Stimulated activated CD8-positive, alpha-beta memory T cell treated with anti-CD3 and anti-CD28 coated beads, Interleukin-15, amount 100 ng/mL, for 48 hours (primary cell): ENCODE measurements at regions not wholly inside any gene's neighbourhood (a gene's known extent, or its start where the extent isn't known, plus 50 kb on each side); places are given as distances from the start of the nearest gene placed in this dataset.
"Not testable (repeated sequence)": the region's sequence is repeated elsewhere in the genome, so short reads cannot be mapped to it uniquely, and the experiment has no call there.

Source experiments
- DNase-seq, 2 donors: peaks; one replicate each; pipeline ENCODE4 v3.0.0-alpha.2; 2020; ENCODE audit warnings: low read depth in 2 of 2

DNA sequence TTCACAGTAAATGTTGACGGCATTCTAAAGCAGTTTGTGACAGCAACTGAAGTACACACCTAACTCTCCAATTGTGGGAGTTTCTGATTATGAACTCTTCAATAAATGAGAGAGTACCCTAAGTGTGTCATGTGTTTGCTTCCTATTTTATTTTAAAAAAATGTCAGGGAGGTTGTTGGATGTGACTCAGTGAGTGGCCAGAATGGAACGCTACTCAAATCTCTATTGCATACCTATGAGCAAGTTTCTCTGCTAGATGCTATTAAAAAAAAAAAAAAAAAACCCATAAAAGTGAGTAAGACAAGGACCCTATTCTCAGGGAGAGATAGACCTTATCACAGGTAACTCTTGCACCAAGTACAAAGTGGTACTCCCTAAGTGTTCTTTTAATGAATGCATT, 256.6 kb downstream of the BTG1 start:
- DNase-seq: no peak

DNA sequence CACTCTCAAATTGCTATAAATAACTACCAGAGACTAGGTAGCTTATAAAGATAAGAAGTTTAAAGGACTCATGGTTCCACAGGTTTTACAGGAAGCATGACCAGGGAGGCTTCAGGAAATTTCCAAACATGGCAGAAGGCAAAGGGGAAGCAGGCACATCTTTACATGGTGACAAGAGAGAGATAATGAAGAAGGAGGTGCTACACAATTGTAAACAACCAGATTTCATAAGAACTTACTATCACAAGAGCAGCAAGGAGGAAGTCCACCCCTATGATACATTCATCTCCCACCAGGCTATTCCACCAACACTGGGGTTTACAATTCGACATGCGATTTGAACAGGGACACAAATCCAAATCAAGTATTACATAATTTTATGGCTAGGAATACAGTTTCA, 257.7 kb downstream of the BTG1 start:
- DNase-seq: no peak

DNA sequence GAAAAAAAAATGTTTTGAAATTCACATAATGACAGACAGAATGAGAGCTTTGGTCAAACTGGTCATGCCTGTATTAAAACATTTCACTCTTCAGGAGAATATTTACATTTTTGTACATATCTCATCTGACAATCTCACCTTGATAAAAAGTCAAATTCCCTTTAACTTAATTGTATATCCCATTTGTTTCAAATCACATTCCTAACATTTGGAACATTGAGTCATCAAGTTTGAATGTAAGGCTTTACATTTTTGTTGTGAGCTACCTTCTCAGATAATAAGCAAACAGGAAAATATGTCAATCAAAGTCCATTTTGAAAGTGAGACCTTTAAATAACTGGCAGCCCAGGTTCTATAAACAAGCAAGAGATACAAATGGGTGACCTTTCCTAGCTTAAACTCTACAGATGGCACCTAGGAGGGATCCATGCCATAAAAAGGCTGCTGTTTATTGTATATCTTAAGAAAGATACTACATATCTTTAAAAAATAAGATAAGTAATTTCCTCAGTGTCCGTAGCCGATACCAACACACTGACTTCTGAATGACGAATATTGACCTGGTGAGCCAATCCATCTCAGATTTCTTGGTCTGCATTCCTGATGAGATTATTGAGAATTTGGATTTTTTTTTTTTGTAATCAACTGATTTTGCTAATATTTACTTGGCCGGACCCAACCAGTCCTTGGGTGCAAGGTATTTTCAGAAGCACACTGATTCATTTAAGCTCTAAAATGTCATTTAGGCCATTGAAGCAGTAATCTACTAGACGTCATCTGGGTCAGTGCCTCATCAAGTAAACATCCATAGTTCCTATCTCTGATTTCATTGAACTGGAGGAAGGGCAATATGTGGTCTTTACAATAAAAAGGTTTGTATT, 259.6 kb downstream of the BTG1 start:
- DNase-seq: no peak

DNA sequence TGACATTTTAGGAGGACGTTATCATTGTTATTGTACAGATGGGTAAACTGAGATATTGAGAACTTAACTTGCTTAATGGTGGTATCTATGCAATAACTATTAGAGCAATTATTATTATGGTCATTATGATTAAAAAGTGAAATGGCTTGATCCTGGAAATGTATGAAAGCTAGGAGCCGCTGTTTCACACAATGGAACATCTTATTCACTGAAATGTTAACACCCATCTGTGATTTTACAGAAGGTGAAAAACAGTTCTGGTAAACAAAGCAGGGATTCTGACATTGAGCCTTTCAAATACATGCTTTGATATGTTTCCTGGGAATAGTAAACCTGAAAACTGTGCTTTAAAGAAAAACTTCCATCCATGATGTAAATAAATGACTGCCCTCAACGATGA, 261.4 kb downstream of the BTG1 start:
- no peak for DNase-seq

DNA sequence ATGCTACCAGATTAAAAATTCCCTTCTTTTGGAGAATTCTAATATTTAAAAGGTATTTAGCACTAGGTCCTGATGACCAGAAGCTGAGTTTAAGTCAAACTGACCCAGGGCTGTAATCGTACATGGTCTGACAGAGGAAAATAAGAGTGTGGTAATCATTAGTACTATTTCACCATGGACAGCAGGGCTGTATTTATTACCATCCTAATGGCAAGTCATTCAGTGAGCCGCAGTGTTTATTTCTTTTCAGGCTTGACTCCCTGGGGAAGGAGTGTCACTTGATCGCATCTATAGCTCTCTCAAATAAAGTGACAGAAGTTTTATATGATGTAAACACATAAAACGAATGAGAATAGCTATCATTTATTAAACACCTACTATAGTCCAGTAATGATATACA, 261.8 kb downstream of the BTG1 start:
- no peak for DNase-seq

DNA sequence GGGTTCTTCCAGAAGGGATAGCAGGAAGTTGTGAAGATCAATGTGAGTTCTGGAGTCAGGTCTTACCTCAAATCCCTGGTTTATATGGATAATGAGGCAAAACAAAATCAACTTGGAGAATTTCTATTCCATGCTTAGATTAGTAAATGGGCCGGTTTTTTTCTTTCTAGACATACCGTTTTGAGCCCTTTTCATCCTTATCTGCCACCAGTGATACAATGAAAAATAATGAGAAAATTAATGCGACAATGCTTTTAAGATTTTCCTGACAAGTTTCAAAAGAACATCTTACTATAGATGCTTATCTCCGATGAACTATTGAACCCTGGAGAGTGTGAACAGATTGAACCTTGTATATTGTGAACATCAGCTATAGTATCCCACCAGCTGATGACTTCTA, 262.7 kb downstream of the BTG1 start:
- no peak for DNase-seq

DNA sequence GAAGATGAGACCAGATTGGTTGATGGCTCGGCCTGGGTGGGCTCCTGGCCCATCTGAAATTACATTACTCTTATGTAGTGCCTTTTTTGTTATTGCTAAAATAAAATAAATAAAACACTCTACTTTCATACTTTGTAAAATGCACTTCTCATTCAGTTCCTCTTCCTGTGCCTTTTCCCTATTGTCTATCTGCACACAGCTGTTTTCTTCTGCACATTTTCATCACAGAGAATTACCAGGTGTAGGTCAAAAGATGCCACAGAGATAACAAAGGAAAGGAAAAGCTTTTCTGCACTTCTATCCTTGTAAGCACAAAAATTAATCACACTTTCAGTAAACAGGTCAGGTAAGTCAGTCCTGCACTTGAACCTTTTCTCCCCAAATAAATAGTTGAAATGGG, 265.1 kb downstream of the BTG1 start:
- no peak for DNase-seq

DNA sequence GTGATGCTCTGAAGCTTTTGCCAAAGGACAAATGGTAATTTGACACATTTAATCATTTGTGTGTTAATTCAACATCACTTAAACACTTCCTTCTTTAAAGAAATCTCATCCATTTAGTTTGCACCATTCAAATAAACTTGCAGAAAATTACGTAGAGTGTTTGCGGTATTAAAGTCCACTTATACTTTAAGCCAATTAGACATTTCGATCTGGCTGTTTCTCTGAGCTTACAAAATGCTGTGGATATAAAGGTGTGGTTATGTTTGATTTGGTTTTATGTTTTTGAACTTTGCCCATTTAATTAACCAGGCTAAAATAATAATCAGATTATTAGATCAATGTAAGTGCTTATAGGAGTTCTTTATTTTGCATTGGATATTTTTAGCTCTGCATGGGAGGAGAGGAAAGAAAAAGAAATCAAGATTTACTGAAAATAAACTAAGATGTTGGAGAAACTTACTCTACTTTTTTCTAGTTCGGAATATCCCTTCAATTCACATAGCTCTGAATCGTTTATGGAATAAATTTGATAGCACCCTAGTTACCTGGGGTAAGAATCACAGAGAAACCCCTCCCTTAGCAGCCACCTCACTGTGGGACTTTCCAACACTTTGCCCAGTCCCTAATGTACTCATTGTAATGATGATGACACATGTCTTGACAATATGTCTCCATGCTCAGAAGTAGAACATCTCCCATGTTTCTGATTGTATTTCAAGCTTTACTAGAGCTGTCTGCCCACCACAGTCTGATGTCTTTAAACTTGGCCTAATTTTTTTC, 268.0 kb downstream of the BTG1 start:
- peak; percentile 14 to 23 for DNase-seq

DNA sequence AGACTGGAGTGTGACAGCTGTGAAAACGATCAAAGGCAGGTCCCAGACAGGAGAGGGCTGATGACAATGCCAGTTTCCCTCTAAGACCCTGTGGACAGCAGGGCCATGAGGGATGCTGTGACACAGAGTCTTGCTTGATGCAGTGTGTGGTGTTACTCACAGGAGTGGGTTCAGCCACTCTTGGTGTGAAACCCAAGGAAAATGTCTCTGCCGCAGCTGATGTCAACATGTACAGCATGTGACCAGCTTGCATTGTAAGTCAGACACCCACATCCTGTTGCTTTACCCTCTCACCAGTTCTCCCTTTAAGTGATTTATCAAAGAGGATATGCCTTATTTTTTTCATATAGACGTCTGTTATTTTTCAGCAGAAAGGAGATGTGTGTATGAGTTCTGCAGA, 268.6 kb downstream of the BTG1 start:
- DNase-seq: peak; percentile 73 to 77

DNA sequence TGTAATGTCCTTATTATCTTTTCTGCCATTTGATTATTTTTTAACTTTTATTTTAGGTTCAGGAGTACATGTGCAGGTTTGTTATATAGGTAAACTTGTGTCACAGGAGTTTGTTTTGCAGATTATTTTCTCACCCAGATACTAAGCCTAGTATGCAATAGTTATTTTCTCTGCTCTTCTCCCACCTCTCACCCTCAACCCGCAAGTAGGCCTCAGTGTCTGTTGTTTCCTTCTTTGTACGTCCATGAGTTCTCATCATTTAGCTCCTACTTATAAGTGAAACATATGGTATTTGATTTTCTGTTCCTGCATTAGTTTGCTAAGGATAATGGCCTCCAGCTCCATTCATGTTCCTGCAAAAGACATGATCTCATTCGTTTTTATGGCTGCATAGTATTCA, 270.0 kb downstream of the BTG1 start:
- DNase-seq: not testable (repeated sequence)

DNA sequence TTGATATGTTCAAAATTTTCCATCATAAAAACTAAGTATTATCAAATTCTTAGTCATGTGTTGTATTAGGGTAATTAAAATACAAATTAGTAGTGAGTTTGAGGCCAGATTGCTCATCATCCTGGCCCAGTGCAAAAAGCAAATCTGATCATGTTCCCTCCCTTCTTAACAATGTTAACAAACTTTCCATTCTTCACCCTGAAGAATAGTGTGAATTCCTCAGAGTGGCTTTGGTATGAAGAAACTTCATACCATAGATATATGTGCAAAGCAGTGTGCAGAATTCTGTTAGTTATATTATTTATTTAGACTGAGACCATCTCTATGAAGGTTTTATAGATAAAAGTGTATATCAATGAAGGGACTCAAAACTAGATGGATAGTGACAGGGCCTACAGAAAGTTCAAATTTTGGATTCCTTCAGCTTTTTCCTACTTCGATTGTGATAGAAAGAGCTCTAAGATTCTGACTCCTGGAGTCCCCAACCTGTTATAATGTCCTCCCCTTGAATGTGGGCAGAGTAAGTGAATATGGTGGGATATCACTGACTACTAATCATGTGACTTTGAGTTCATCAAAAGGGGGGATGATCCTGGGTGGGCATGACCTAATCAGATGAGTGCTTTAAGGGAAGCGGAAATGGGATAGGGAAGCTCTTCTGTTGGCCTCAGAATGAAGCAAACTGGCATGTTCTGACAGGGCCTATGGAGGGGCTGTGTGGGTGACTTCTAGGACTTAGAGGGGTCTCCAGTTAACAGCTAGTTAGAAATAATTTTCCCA, 271.4 kb downstream of the BTG1 start:
- DNase-seq: no peak

DNA sequence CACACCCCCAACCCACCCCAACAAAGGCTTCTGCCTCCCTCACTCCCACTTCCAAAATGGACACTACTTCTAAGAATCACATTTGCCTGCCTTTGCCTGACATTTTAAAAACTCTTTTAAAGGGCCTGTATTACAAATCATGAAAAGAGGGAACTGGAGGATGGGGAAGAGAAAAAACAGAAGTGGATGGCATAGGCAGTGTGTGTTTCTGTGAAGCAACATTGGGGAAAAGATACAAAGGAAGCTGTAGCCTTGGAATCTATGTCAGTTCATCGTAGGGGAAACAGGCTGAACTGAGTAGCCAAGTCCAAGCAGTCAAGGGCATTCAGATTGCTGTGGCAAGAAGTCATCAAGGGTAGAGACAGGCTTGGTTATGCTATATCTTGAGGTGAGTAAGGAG, 273.9 kb downstream of the BTG1 start:
- DNase-seq: no peak

DNA sequence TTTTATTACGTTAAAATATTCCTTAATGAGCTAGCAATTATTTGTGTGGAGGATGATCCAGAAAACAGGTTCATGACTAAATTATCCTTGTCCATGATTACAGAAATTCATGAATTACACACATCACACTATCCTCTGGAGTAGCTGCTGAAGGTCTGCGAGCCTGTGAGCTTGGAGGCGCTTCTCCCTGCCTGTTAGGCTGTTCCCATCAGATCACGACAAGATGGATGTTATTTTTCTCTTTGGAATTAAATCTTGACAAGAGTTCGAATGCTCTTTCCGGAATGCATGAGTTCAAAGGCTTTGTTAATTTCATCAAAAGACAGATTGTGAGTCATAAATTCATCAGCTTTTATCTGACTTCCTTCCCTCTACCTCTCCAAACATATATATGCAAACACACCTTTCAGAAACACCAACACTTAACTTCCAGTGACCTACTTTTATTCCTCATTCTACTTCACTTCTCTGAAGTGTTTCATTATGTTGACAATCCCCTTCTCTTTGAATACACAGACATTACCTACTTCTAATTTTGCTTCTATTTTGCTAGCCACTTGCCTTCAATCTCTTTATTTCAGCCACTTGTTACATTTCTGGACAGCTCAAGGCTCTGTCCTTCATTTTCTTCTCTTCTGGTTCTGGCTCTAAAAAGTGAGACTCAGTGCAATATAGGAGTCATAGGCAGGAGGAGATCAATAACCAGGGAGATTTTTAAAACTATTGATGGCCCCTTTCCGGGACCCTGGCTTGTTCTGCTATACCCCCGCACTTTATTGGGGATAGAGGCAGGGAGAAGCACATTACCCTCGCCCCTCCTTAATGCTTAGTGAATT, 274.6 kb downstream of the BTG1 start:
- no peak for DNase-seq

DNA sequence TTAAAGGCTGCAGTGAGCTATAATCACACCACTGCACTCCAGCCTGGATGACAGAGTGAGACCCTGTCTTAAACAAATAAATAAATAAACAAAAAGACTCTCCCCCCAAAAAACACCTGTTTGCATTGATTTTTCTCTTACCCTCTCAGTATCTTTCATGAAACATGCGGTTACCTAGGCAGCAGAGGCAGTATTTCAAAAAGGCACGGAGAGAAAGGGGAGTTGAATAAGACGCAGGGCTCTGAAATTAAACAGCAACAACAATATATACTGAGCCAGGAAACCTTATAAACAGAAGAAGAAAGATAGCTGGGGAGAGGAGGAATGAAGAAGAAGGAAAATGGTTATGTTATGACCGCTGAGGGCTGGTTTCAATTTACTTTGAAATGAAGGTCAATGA, 277.6 kb downstream of the BTG1 start:
- DNase-seq: no peak

DNA sequence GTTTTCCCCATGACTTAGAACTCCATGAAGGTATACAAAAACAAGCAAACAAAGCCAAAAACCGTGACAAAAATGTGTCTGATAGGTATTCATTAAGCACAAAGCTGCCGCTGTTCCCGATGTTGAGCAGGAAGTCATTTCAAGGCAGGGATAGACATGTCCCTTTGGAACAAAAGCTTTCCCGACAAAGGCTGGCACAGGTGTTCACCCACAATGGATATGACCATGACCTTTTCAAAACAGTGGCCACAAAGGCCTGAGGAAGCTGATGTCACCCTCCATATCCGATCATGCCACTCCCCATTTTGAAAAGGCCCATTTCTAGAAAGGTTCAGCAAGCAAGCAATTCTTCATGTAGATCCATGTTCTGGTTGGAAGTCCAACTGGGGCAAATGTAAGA, 279.1 kb downstream of the BTG1 start:
- no peak for DNase-seq

DNA sequence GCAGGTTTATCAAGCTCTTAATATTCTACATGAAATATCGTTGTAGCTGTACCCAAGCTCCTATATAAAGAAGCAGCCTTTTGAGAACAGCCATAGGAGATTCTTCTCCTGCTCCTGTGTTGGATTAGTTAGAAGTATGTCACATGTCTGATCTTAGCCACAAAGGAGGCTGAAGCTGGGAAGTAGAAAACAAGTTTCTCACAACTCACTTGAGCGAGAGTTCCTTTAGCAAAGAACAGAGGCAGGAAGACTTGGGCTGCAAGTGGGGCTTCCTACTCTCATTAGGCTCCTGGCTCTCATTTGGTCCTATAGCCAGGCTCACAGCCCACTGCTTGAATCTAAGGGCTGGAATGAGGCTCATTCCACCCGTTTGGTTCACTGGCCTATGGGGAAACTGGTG, 281.9 kb downstream of the BTG1 start:
- DNase-seq: no peak

DNA sequence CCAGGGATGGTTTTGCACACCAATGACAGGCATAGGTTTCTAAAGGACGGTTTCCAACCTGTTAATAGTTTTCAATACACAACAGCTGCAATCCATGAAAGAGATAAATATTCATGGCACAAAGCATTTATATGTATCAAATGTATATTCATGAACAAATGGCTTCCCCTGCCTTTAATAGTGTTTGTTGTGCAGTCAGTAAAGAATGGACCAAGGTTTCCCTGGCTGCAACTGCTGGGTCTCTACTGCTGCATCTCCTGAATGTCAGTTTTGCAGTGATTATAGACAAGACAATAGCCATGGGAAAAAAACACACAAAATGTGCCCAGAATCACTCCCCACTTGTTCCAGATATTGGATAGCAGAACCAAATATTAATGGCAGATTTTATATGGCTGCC, 284.1 kb downstream of the BTG1 start:
- no peak for DNase-seq

DNA sequence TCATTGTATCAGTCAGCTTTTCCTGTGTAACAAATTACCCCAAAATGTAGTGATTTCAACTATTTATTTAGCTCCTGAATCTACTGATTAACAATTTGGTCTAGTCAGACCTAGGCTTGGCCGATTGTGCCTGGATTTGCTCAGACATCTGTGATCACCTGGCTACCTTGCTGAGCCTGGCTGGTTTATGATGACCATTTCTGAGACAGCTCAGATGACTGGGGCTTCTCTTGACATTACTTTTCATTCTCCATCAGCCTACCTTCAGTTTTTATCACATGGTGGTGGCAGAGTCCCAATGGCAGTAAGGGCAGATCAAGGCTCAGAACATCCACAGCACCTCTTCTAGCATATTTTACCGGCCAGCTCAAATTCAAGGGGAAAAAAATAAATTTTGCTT, 286.3 kb downstream of the BTG1 start:
- no peak for DNase-seq

DNA sequence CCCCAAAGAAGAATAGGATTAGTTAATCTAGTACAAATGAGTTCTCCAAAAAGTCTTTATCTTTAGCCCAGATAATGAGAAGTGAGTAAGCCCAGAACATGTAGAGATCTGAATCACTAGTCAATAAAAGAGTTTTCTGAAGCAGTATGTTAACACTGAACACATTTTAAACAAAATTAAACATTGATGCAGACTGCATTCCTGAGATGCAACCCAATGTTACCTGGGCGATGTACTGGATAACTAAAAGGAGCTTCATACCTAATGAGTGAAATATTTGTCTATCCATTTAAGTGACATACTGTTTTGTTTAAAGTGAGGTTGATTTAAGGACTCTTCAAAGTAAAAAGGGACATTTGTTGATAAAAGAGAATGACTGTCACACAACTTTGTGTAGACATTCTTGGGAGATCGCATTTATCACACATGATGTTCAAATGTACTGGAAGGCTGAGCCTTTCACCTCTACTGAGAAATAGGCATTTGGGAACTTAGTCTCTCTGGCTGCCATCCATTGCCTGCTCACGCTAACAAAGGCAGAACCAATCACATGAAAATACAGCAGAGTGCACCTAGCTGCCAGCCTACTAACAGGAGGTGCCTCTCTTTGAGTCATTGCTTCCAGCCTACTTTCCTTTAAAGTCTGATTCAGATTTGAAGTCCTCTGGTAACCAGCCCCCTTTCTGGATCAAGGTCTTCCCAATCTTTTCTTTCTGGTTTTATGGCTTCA, 287.7 kb downstream of the BTG1 start:
- DNase-seq: no peak

DNA sequence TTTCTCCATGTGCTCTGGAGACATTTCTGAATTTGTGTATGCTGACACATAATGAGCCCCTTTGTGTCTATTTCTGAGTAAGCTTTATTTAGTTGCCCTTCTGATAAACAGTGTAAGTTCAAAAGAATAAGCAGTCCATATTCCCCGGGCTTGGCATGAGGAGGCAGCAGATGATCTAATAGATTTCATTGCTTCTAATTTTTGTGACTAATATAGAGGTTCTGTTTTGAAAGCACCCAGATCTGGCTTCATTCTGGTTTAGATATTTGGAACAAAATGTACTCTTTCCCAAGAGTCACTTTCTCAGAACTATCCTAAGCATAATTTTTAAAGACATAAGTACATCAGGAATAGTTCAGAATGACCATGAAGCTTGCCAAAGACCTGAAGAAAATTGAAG, 290.9 kb downstream of the BTG1 start:
- DNase-seq: no peak
